GM23338 (cell line): ENCODE measurements at regions not wholly inside any gene's neighbourhood (a gene's known extent, or its start where the extent isn't known, plus 50 kb on each side); places are given as distances from the start of the nearest gene placed in this dataset.

ENCODE experiments used
- ATAC-seq: fragments of 200-7000 bp; cut with Tn5 transposase; 3 replicates; pipeline ENCODE4 v1.9.1; 2020
- DNase-seq: peaks from one replicate; pipeline ENCODE4 v3.0.0-alpha.2; 2015; ENCODE audit warnings: low spot score
- H2AFZ ChIP-seq: fragments of 200-600 bp; sonication (generic); 2 replicates; pipeline ENCODE4 v1.8.0; 2016; ENCODE audit warnings: antibody characterized with exemption, mild to moderate bottlenecking, moderate library complexity
- H3F3A ChIP-seq: fragments of 200-600 bp; sonication (generic); replicated peaks from 2 replicates; pipeline ENCODE4 v1.8.0; 2017; ENCODE audit warnings: antibody characterized with exemption, mixed run types, low read depth
- H3K27ac ChIP-seq: fragments of 200-600 bp; sonication (generic); 2 replicates; pipeline ENCODE4 v1.6.1; 2016; ENCODE audit warnings: low read depth
- H3K27me3 ChIP-seq: fragments of 200-600 bp; sonication (generic); 2 replicates; pipeline ENCODE4 v1.8.0; 2016; ENCODE audit warnings: mild to moderate bottlenecking, mixed run types, moderate library complexity; ENCODE audit not compliant: insufficient read depth
- H3K36me3 ChIP-seq: fragments of 200-600 bp; sonication (generic); 2 replicates; pipeline ENCODE4 v1.8.0; 2016; ENCODE audit warnings: mild to moderate bottlenecking; ENCODE audit not compliant: insufficient read depth
- H3K4me1 ChIP-seq: fragments of 200-600 bp; sonication (generic); 2 replicates; pipeline ENCODE4 v1.8.0; 2016; ENCODE audit warnings: mild to moderate bottlenecking, moderate library complexity; ENCODE audit not compliant: insufficient read depth
- H3K4me2 ChIP-seq: fragments of 200-600 bp; sonication (generic); 2 replicates; pipeline ENCODE4 v1.7.1; 2017; ENCODE audit warnings: mixed run types
- H3K4me3 ChIP-seq: fragments of 200-600 bp; sonication (generic); 2 replicates; pipeline ENCODE4 v1.6.1; 2016; ENCODE audit warnings: mixed run types
- H3K79me2 ChIP-seq: fragments of 200-600 bp; sonication (generic); replicated peaks from 2 replicates; pipeline ENCODE4 v1.8.0; 2017; ENCODE audit warnings: mild to moderate bottlenecking; ENCODE audit not compliant: insufficient read depth
- H3K9me2 ChIP-seq: fragments of 200-600 bp; sonication (generic); 2 replicates; pipeline ENCODE4 v1.8.0; 2017; ENCODE audit not compliant: insufficient read depth
- H4K20me1 ChIP-seq: fragments of 200-600 bp; sonication (generic); replicated peaks from 2 replicates; pipeline ENCODE4 v1.8.0; 2017; ENCODE audit warnings: mild to moderate bottlenecking; ENCODE audit not compliant: insufficient read depth
- H3K27ac Mint-ChIP-seq: 2 replicates; pipeline ENCODE4 v1.8.0; 2020; ENCODE audit warnings: inconsistent platforms, mild to moderate bottlenecking, moderate library complexity, mixed read lengths
- H3K27me3 Mint-ChIP-seq: 3 replicates; pipeline ENCODE4 v1.8.0; 2022; ENCODE audit warnings: low read depth, mild to moderate bottlenecking, moderate library complexity, mixed read lengths, inconsistent platforms; ENCODE audit not compliant: insufficient read depth, poor library complexity
- H3K36me3 Mint-ChIP-seq: 3 replicates; pipeline ENCODE4 v1.8.0; 2021; ENCODE audit warnings: low read depth, mild to moderate bottlenecking, inconsistent platforms, moderate library complexity, mixed read lengths
- H3K4me1 Mint-ChIP-seq: 3 replicates; pipeline ENCODE4 v1.8.0; 2020; ENCODE audit warnings: mild to moderate bottlenecking, inconsistent platforms, mixed read lengths
- H3K4me3 Mint-ChIP-seq: 3 replicates; pipeline ENCODE4 v1.8.0; 2021; ENCODE audit warnings: moderate library complexity, mild to moderate bottlenecking, inconsistent platforms, mixed read lengths
- H3K9me3 Mint-ChIP-seq: 3 replicates; pipeline ENCODE4 v1.8.0; 2020; ENCODE audit warnings: moderate library complexity, mild to moderate bottlenecking, inconsistent platforms, mixed read lengths
- NANOG ChIP-seq: IDR thresholded peaks from 2 replicates; pipeline ENCODE4 v1.6.1; 2016; ENCODE audit warnings: antibody characterized with exemption, borderline replicate concordance
- ZNF331 ChIP-seq: fragments of 250-450 bp; sonication (Bioruptor Pico); IDR thresholded peaks from 2 replicates; pipeline ENCODE4 v1.5.0; 2020; ENCODE audit warnings: low read depth, mild to moderate bottlenecking, moderate library complexity
- TF ChIP-seq, protein P1 (sequence below): IDR thresholded peaks from one replicate; pipeline ENCODE4 v1.6.1; 2018; ENCODE audit warnings: antibody characterized with exemption; ENCODE audit not compliant: unreplicated experiment
- TF ChIP-seq, protein P2 (sequence below): IDR thresholded peaks from 2 replicates; pipeline ENCODE4 v1.6.1; 2016; ENCODE audit warnings: antibody characterized with exemption
- TF ChIP-seq, protein P3 (sequence below): fragments of 250-450 bp; sonication (Bioruptor Pico); IDR thresholded peaks from 2 replicates; pipeline ENCODE4 v1.5.0; 2020; ENCODE audit warnings: mild to moderate bottlenecking, moderate library complexity

DNA sequence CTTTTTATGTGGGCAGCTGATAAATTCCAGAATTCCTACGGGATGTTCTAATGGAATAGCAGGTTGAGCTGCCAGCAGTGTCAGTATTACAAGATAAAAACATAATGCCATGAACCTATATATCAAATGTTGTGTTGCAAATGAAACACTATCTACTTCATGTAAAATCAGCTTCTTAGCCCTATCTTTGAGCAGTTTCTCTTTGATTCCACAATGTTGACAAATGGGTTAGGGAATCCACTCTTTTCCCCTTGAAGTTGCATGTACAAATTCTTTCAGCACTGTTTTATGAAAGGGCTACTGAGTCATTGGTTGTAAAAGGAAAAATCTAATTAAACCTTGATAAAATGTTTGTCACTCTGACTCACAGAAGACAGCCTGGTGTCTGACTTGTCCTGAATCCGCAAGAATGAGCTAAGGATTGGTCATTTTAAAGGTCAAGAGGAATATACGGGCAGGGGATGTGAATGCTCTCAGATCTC lies 950.6 kb upstream of the NUDT12 start:
- no peaks in the 10 kb centered on the region for H3K27me3 ChIP-seq
- Mint-ChIP-seq H3K27me3 (no peaks in the 10 kb centered on the region), H3K27ac (peak overlapping the region; percentile 56; the same call in 1 of the 2 replicates), H3K9me3 (peaks cover 13% of the 10 kb centered on the region), H3K4me1 (peaks cover 27% of the 10 kb centered on the region), H3K4me3 (no peak overlapping the region), H3K36me3 (peaks cover 6% of the 10 kb centered on the region; the same call in 2 of the 3 replicates)
- no peaks in the 10 kb centered on the region for H4K20me1 ChIP-seq
- no peaks in the 10 kb centered on the region for H3K9me2 ChIP-seq
- H3K4me3 ChIP-seq: no peak overlapping the region
- no peaks in the 10 kb centered on the region for H3F3A ChIP-seq
- H3K4me2 ChIP-seq: peak overlapping the region; percentile 6; the same call in 1 of the 2 replicates
- H3K4me1 ChIP-seq: peaks cover 25% of the 10 kb centered on the region
- DNase-seq: no peak
- H3K79me2 ChIP-seq: no peaks in the 10 kb centered on the region
- TF ChIP-seq, protein P1, sequence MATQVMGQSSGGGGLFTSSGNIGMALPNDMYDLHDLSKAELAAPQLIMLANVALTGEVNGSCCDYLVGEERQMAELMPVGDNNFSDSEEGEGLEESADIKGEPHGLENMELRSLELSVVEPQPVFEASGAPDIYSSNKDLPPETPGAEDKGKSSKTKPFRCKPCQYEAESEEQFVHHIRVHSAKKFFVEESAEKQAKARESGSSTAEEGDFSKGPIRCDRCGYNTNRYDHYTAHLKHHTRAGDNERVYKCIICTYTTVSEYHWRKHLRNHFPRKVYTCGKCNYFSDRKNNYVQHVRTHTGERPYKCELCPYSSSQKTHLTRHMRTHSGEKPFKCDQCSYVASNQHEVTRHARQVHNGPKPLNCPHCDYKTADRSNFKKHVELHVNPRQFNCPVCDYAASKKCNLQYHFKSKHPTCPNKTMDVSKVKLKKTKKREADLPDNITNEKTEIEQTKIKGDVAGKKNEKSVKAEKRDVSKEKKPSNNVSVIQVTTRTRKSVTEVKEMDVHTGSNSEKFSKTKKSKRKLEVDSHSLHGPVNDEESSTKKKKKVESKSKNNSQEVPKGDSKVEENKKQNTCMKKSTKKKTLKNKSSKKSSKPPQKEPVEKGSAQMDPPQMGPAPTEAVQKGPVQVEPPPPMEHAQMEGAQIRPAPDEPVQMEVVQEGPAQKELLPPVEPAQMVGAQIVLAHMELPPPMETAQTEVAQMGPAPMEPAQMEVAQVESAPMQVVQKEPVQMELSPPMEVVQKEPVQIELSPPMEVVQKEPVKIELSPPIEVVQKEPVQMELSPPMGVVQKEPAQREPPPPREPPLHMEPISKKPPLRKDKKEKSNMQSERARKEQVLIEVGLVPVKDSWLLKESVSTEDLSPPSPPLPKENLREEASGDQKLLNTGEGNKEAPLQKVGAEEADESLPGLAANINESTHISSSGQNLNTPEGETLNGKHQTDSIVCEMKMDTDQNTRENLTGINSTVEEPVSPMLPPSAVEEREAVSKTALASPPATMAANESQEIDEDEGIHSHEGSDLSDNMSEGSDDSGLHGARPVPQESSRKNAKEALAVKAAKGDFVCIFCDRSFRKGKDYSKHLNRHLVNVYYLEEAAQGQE: no peak
- TF ChIP-seq, protein P2, sequence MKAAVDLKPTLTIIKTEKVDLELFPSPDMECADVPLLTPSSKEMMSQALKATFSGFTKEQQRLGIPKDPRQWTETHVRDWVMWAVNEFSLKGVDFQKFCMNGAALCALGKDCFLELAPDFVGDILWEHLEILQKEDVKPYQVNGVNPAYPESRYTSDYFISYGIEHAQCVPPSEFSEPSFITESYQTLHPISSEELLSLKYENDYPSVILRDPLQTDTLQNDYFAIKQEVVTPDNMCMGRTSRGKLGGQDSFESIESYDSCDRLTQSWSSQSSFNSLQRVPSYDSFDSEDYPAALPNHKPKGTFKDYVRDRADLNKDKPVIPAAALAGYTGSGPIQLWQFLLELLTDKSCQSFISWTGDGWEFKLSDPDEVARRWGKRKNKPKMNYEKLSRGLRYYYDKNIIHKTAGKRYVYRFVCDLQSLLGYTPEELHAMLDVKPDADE: no peak
- TF ChIP-seq ZNF331 (CRISPR knock-in tag) (no peak), NANOG (no peak)
- TF ChIP-seq, protein P3, sequence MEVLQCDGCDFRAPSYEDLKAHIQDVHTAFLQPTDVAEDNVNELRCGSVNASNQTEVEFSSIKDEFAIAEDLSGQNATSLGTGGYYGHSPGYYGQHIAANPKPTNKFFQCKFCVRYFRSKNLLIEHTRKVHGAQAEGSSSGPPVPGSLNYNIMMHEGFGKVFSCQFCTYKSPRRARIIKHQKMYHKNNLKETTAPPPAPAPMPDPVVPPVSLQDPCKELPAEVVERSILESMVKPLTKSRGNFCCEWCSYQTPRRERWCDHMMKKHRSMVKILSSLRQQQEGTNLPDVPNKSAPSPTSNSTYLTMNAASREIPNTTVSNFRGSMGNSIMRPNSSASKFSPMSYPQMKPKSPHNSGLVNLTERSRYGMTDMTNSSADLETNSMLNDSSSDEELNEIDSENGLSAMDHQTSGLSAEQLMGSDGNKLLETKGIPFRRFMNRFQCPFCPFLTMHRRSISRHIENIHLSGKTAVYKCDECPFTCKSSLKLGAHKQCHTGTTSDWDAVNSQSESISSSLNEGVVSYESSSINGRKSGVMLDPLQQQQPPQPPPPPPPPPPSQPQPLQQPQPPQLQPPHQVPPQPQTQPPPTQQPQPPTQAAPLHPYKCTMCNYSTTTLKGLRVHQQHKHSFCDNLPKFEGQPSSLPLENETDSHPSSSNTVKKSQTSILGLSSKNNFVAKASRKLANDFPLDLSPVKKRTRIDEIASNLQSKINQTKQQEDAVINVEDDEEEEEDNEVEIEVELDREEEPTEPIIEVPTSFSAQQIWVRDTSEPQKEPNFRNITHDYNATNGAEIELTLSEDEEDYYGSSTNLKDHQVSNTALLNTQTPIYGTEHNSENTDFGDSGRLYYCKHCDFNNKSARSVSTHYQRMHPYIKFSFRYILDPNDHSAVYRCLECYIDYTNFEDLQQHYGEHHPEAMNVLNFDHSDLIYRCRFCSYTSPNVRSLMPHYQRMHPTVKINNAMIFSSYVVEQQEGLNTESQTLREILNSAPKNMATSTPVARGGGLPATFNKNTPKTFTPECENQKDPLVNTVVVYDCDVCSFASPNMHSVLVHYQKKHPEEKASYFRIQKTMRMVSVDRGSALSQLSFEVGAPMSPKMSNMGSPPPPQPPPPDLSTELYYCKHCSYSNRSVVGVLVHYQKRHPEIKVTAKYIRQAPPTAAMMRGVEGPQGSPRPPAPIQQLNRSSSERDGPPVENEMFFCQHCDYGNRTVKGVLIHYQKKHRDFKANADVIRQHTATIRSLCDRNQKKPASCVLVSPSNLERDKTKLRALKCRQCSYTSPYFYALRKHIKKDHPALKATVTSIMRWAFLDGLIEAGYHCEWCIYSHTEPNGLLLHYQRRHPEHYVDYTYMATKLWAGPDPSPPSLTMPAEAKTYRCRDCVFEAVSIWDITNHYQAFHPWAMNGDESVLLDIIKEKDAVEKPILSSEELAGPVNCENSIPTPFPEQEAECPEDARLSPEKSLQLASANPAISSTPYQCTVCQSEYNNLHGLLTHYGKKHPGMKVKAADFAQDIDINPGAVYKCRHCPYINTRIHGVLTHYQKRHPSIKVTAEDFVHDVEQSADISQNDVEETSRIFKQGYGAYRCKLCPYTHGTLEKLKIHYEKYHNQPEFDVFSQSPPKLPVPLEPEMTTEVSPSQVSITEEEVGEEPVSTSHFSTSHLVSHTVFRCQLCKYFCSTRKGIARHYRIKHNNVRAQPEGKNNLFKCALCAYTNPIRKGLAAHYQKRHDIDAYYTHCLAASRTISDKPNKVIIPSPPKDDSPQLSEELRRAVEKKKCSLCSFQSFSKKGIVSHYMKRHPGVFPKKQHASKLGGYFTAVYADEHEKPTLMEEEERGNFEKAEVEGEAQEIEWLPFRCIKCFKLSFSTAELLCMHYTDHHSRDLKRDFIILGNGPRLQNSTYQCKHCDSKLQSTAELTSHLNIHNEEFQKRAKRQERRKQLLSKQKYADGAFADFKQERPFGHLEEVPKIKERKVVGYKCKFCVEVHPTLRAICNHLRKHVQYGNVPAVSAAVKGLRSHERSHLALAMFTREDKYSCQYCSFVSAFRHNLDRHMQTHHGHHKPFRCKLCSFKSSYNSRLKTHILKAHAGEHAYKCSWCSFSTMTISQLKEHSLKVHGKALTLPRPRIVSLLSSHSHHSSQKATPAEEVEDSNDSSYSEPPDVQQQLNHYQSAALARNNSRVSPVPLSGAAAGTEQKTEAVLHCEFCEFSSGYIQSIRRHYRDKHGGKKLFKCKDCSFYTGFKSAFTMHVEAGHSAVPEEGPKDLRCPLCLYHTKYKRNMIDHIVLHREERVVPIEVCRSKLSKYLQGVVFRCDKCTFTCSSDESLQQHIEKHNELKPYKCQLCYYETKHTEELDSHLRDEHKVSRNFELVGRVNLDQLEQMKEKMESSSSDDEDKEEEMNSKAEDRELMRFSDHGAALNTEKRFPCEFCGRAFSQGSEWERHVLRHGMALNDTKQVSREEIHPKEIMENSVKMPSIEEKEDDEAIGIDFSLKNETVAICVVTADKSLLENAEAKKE (CRISPR knock-in tag): no peak
- H3K27ac ChIP-seq: no peak overlapping the region
- no peaks in the 10 kb centered on the region for H3K36me3 ChIP-seq
- no peak overlapping the region for H2AFZ ChIP-seq
- no peak for ATAC-seq
